ENCODE measurements at regions not wholly inside any gene's neighbourhood (a gene's known extent, or its start where the extent isn't known, plus 50 kb on each side); places are given as distances from the start of the nearest gene placed in this dataset.
"Not testable (repeated sequence)": the region's sequence is repeated elsewhere in the genome, so short reads cannot be mapped to it uniquely, and the experiment has no call there.

DNA sequence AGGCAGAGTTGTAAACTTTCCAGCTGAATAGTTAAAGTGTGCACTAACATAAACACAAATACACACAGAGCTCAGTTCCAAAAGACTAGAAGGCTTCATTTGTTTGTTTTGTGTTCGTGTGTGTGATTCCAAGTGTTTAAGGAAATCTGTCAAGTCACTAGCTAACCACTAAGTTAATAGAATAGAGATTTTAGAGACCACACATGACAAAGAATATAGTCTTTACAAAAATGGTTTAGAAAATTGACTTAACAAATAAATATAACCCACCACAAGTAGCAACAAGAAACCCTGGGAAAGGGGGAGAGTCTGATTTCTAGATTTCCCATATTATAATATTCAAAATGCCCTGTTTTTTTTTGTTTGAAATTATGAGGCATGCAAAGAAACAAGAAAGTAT lies 209.4 kb downstream of the FZD1 start:
- Histone ChIP-seq H3K4me3 (ENCODE audit: low read length) (no peak overlapping the region), H3K9ac (ENCODE audit: low read depth, low read length) (no peak overlapping the region), H3K27me3 (ENCODE audit: insufficient read depth, low read length) (no peaks in the 10 kb centered on the region), H3K36me3 (ENCODE audit: insufficient read depth, low read depth, low read length) (no peaks in the 10 kb centered on the region), H3K27ac (ENCODE audit: low read length) (no peak overlapping the region), H3K4me1 (ENCODE audit: insufficient read depth, low read length) (no peaks in the 10 kb centered on the region), H3K9me3 (ENCODE audit: insufficient read depth, low read depth, low read length) (peaks cover 13% of the 10 kb centered on the region)

DNA sequence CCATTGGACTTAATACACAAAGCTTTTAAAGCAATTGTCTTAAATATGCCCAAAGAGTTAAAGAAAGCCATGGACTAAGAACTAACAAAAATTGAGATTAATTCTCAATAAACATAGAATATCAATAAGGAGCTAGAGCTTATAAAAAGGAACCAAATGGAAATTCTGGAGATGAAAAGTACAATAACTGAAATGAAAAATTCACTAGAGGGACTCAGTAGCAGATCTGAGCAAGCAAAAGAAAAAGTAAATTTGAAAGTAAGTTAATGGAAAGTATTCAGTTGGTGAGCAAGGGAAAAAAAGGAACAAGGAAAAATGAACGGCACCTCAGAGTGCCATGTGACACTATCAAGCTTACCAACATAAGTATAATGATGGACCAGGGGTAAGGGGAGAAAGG lies 209.8 kb downstream of the FZD1 start:
- H3K4me3 ChIP-seq (ENCODE audit: low read length) = no peak overlapping the region
- H3K27ac ChIP-seq (ENCODE audit: low read length) = no peak overlapping the region
- peaks cover 13% of the 10 kb centered on the region for H3K9me3 ChIP-seq (ENCODE audit: insufficient read depth, low read depth, low read length)
- no peaks in the 10 kb centered on the region for H3K36me3 ChIP-seq (ENCODE audit: insufficient read depth, low read depth, low read length)
- H3K27me3 ChIP-seq (ENCODE audit: insufficient read depth, low read length) = no peaks in the 10 kb centered on the region
- H3K9ac ChIP-seq (ENCODE audit: low read depth, low read length) = no peak overlapping the region
- H3K4me1 ChIP-seq (ENCODE audit: insufficient read depth, low read length) = no peaks in the 10 kb centered on the region

DNA sequence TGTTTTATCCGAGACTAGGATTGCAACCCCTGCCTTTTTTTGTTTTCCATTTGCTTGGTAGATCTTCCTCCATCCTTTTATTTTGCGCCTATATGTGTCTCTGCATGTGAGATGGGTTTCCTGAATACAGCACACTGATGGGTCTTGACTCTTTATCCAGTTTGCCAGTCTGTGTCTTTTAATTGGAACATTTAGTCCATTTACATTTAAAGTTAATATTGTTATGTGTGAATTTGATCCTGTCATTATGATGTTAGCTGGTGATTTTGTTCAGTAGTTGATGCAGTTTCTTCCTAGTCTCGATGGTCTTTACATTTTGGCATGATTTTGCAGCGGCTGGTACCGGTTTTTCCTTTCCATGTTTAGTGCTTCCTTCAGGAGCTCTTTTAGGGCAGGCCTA lies 216.2 kb downstream of the FZD1 start:
- not testable (repeated sequence) for H3K36me3 ChIP-seq (ENCODE audit: insufficient read depth, low read depth, low read length); H3K4me1 ChIP-seq (ENCODE audit: insufficient read depth, low read length); H3K9me3 ChIP-seq (ENCODE audit: insufficient read depth, low read depth, low read length); H3K27me3 ChIP-seq (ENCODE audit: insufficient read depth, low read length); H3K9ac ChIP-seq (ENCODE audit: low read depth, low read length); H3K4me3 ChIP-seq (ENCODE audit: low read length); H3K27ac ChIP-seq (ENCODE audit: low read length)

DNA sequence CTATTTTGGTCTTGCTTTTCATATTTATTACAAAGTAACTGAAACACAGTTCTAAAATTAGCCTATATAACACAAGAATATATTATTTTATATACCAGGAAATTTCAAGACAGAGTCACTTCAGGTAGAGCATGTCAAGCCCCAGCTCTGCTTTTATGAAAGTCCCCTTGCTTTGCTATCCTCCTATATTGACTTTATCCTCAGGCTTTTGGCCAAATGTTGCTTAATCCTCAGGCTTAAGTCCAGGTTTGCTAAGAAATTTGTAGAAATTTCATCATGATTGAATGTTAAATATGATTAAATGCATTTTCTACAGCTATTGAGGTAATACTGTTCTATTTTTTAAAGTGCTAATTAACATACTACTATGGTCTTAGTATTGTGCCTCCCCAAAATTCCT lies 227.6 kb downstream of the FZD1 start:
- H3K9ac ChIP-seq (ENCODE audit: low read depth, low read length) = no peak overlapping the region
- no peaks in the 10 kb centered on the region for H3K27me3 ChIP-seq (ENCODE audit: insufficient read depth, low read length)
- H3K27ac ChIP-seq (ENCODE audit: low read length) = no peak overlapping the region
- no peaks in the 10 kb centered on the region for H3K36me3 ChIP-seq (ENCODE audit: insufficient read depth, low read depth, low read length)
- no peaks in the 10 kb centered on the region for H3K4me1 ChIP-seq (ENCODE audit: insufficient read depth, low read length)
- H3K4me3 ChIP-seq (ENCODE audit: low read length) = no peak overlapping the region
- no peaks in the 10 kb centered on the region for H3K9me3 ChIP-seq (ENCODE audit: insufficient read depth, low read depth, low read length)

DNA sequence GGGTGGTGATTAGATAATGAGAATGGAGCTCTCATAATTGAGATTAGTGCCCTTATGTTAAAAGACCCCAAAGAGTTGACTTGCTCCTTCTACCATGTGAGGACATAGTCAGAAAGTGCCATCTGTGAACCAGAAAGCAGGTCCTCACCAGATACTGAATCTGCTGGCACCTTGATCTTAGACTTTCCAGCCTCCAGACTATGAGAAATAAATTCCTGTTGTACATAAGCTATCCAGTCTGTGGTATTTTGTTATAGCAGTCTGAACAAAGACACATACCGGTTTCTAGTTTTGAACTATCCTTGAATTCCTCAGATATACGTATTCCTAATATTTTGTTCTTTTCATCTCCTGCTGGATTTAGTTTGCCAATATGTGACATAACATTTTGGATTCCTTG lies 228.1 kb downstream of the FZD1 start:
- no peaks in the 10 kb centered on the region for H3K4me1 ChIP-seq (ENCODE audit: insufficient read depth, low read length)
- H3K9me3 ChIP-seq (ENCODE audit: insufficient read depth, low read depth, low read length) = no peaks in the 10 kb centered on the region; the same call in 1 of the 2 replicates
- no peaks in the 10 kb centered on the region for H3K36me3 ChIP-seq (ENCODE audit: insufficient read depth, low read depth, low read length)
- no peak overlapping the region for H3K27ac ChIP-seq (ENCODE audit: low read length)
- no peak overlapping the region for H3K9ac ChIP-seq (ENCODE audit: low read depth, low read length)
- no peak overlapping the region for H3K4me3 ChIP-seq (ENCODE audit: low read length)
- H3K27me3 ChIP-seq (ENCODE audit: insufficient read depth, low read length) = no peaks in the 10 kb centered on the region

DNA sequence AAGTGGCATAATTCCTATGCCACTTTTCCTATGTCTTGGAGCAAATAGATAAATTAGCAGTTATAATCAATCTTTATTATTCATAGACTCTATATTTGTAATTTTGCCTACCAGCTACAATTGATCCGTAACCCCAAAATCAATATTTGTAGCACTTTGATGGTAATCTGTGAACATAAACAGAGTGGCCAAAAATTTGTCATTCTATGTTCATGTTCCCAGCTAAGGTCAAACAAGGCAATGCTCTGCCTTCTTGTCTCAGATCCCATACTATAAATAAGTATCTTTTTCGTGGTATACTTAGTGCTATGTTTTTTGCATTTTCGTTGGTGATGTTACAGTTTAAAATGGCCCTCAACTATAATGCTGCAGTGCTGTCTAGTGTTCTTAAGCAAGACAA lies 228.5 kb downstream of the FZD1 start:
- no peak overlapping the region for H3K27ac ChIP-seq (ENCODE audit: low read length)
- H3K9me3 ChIP-seq (ENCODE audit: insufficient read depth, low read depth, low read length) = no peaks in the 10 kb centered on the region; the same call in 1 of the 2 replicates
- no peaks in the 10 kb centered on the region for H3K27me3 ChIP-seq (ENCODE audit: insufficient read depth, low read length)
- H3K4me3 ChIP-seq (ENCODE audit: low read length) = no peak overlapping the region
- H3K36me3 ChIP-seq (ENCODE audit: insufficient read depth, low read depth, low read length) = no peaks in the 10 kb centered on the region
- no peaks in the 10 kb centered on the region for H3K4me1 ChIP-seq (ENCODE audit: insufficient read depth, low read length)
- no peak overlapping the region for H3K9ac ChIP-seq (ENCODE audit: low read depth, low read length)

DNA sequence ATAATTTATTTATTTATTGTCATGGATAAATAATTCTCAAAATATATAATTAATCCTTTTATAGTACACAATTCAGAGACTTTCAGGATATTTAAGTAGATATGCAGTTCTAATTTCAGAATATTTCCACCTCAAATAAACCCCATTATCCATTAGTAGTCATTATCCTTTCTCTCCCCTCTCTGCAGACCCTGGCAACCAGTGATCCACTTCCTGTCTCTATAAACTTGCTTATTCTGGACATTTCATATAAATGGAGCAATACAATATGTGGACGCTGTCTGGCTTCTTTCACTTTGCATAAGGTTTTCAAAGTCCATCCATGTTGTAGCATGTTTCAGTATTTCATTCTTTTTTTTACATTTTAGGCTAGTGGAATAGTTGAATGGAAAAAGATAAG lies 230.2 kb downstream of the FZD1 start:
- no peak overlapping the region for H3K4me3 ChIP-seq (ENCODE audit: low read length)
- no peak overlapping the region for H3K27ac ChIP-seq (ENCODE audit: low read length)
- H3K9ac ChIP-seq (ENCODE audit: low read depth, low read length) = no peak overlapping the region
- H3K9me3 ChIP-seq (ENCODE audit: insufficient read depth, low read depth, low read length) = no peaks in the 10 kb centered on the region; the same call in 1 of the 2 replicates
- no peaks in the 10 kb centered on the region for H3K36me3 ChIP-seq (ENCODE audit: insufficient read depth, low read depth, low read length)
- H3K27me3 ChIP-seq (ENCODE audit: insufficient read depth, low read length) = no peaks in the 10 kb centered on the region
- no peaks in the 10 kb centered on the region for H3K4me1 ChIP-seq (ENCODE audit: insufficient read depth, low read length)

DNA sequence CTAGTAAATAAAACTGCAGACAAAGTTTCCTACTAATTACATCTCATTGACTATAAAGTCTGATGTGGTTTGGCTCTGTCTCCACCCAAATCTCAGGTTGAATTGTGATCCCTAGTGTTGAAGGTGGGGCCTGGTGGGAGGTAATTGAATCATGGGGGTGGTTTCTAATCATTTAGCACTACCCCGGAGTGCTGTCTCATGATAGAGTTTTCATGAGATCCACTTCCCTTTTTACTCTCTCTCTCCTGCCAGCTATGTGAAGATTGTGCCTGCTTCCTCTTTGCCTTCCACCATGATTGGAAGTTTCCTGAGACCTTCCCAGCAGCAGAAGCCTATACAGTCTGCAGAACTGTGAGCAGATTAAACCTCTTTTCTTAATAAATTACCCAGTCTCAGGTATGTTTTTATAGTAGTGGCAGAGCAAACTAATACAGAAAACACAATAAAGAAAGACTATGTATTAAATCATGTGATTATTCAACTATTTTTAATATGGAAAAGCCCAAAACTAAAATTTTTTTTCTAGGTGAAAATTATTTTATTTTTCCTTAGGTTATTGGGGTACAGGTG lies 232.1 kb downstream of the FZD1 start:
- Histone ChIP-seq H3K9me3 (ENCODE audit: insufficient read depth, low read depth, low read length) (no peaks in the 10 kb centered on the region; the same call in 1 of the 2 replicates), H3K4me1 (ENCODE audit: insufficient read depth, low read length) (no peaks in the 10 kb centered on the region), H3K9ac (ENCODE audit: low read depth, low read length) (no peak overlapping the region), H3K4me3 (ENCODE audit: low read length) (no peak overlapping the region), H3K36me3 (ENCODE audit: insufficient read depth, low read depth, low read length) (no peaks in the 10 kb centered on the region), H3K27ac (ENCODE audit: low read length) (no peak overlapping the region), H3K27me3 (ENCODE audit: insufficient read depth, low read length) (no peaks in the 10 kb centered on the region)

DNA sequence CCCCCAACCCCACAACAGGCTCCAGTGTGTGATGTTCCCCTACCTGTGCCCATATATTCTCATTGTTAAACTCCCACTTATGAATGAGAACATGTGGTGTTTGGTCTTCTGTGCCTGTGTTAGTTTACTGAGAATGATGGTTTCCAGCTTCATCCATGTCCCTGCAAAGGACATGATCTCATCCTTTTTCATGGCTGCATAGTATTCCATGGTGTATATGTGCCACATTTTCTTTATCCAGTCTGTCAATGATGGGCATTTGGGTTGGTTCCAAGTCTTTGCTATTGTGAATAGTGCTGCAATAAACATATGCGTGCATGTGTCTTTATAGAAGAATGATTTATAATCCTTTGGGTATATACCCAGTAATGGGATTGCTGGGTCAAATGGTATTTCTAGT lies 233.0 kb downstream of the FZD1 start:
- H3K27me3 ChIP-seq (ENCODE audit: insufficient read depth, low read length); H3K4me3 ChIP-seq (ENCODE audit: low read length); H3K27ac ChIP-seq (ENCODE audit: low read length); H3K4me1 ChIP-seq (ENCODE audit: insufficient read depth, low read length); H3K9ac ChIP-seq (ENCODE audit: low read depth, low read length); H3K9me3 ChIP-seq (ENCODE audit: insufficient read depth, low read depth, low read length); H3K36me3 ChIP-seq (ENCODE audit: insufficient read depth, low read depth, low read length): not testable (repeated sequence)

DNA sequence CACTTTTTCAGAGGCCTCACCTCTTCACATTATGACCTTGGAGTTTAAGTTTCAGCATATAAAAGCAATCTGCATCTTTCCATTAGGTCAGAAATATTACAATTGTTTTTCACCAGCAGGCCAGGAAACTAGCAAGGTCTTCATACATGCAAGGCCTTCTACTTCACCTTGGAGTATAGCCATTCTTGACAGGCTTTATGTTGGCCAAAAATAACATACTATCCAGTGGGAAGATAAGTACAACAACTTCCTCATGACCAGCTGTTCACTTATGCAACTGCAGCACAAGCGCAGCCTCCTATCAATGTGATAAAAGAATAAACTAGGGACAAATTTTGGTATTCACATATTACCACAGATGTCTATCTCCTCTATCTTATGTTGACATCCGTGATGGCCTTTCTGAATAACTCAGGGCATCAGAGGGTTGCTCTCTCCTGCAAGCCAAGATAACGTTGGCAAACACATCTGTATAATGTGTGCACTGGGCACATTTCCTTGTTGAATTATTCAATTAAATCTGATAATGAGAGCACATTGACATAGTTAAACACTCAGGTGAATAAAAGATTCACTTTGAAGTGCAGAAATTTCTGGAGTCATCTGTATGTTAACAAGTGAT lies 239.8 kb downstream of the FZD1 start:
- H3K36me3 ChIP-seq (ENCODE audit: insufficient read depth, low read depth, low read length) = no peaks in the 10 kb centered on the region
- H3K27ac ChIP-seq (ENCODE audit: low read length) = no peak overlapping the region
- H3K9ac ChIP-seq (ENCODE audit: low read depth, low read length) = no peak overlapping the region
- no peaks in the 10 kb centered on the region for H3K27me3 ChIP-seq (ENCODE audit: insufficient read depth, low read length)
- H3K9me3 ChIP-seq (ENCODE audit: insufficient read depth, low read depth, low read length) = no peaks in the 10 kb centered on the region
- H3K4me3 ChIP-seq (ENCODE audit: low read length) = no peak overlapping the region
- no peaks in the 10 kb centered on the region for H3K4me1 ChIP-seq (ENCODE audit: insufficient read depth, low read length)

DNA sequence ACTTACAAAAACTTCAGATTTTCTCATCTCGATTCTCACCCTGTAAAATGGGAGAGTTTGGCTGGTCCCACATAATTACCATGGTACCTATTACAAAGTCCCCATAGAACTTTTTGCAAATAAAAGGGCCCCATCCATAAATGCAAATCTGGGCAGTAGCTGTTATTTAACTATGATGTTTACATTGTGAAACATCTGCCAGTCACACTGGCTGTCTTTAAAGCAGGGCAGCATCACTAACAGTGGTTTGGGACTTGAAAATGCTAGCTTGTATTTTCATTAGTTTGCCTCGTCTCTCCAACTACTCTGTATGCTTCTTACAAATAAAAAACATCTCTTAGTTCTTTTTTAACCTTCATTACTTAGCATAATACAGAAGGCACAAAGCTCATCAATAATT lies 240.7 kb downstream of the FZD1 start:
- Histone ChIP-seq H3K27me3 (ENCODE audit: insufficient read depth, low read length) (no peaks in the 10 kb centered on the region), H3K9ac (ENCODE audit: low read depth, low read length) (no peak overlapping the region), H3K27ac (ENCODE audit: low read length) (no peak overlapping the region), H3K4me1 (ENCODE audit: insufficient read depth, low read length) (no peaks in the 10 kb centered on the region), H3K4me3 (ENCODE audit: low read length) (no peak overlapping the region), H3K36me3 (ENCODE audit: insufficient read depth, low read depth, low read length) (no peaks in the 10 kb centered on the region), H3K9me3 (ENCODE audit: insufficient read depth, low read depth, low read length) (no peaks in the 10 kb centered on the region)

DNA sequence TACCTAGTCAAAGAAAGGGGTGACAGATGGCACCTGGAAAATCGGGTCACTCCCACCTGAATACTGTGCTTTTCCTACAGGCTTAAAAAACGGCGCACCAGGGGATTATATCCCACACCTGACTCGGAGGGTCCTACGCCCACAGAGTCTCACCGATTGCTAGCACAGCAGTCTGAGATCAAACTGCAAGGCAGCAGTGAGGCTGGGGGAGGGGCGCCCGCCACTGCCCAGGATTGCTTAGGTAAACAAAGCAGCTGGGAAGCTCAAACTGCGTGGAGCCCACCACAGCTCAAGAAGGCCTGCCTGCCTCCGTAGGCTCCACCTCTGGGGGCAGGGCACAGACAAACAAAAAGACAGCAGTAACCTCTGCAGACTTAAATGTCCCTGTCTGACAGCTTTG lies 242.7 kb downstream of the FZD1 start:
- H3K27ac ChIP-seq (ENCODE audit: low read length); H3K27me3 ChIP-seq (ENCODE audit: insufficient read depth, low read length); H3K4me1 ChIP-seq (ENCODE audit: insufficient read depth, low read length); H3K4me3 ChIP-seq (ENCODE audit: low read length); H3K36me3 ChIP-seq (ENCODE audit: insufficient read depth, low read depth, low read length); H3K9me3 ChIP-seq (ENCODE audit: insufficient read depth, low read depth, low read length); H3K9ac ChIP-seq (ENCODE audit: low read depth, low read length): not testable (repeated sequence)

Data from iPS-20b (cell line).